ENCODE measurements at regions not wholly inside any gene's neighbourhood (a gene's known extent, or its start where the extent isn't known, plus 50 kb on each side); places are given as distances from the start of the nearest gene placed in this dataset.

- Histone ChIP-seq H3K4me3 (ENCODE audit: low read length) (no peak overlapping the region), H3K4me1 (ENCODE audit: control insufficient read depth, low read depth, low read length) (no peaks in the 10 kb centered on the region), H2AK5ac (ENCODE audit: low read length) (no peak overlapping the region), H3K4ac (ENCODE audit: low read depth, low read length) (no peak overlapping the region), H4K5ac (ENCODE audit: low read length) (no peak overlapping the region), H3K79me2 (ENCODE audit: control insufficient read depth, insufficient read depth, low read length) (no peaks in the 10 kb centered on the region), H3K27ac (ENCODE audit: low read depth, low read length) (no peak overlapping the region), H3K27me3 (ENCODE audit: insufficient read depth, low read length, poor library complexity) (no peaks in the 10 kb centered on the region), H3K18ac (ENCODE audit: low read length) (no peak overlapping the region), H3K23ac (ENCODE audit: low read length) (no peak overlapping the region), H3K56ac (ENCODE audit: low read length) (no peak overlapping the region), H3K4me2 (ENCODE audit: low read length) (no peak overlapping the region), H2BK5ac (ENCODE audit: low read length) (no peak overlapping the region), H4K8ac (ENCODE audit: low read depth, low read length) (no peak overlapping the region), H3K79me1 (ENCODE audit: low read length) (no peaks in the 10 kb centered on the region), H3K9ac (ENCODE audit: low read length) (no peak overlapping the region), H2BK120ac (ENCODE audit: low read depth, low read length) (no peak overlapping the region), H3K36me3 (ENCODE audit: control insufficient read depth, insufficient read depth, low read length) (no peaks in the 10 kb centered on the region), H2BK15ac (replicated peaks; ENCODE audit: low read depth) (no peak overlapping the region)
- no peak for DNase-seq
- no CpG with 5 or more reads among the region's 3 CpGs for WGBS (ENCODE audit: extremely low coverage, insufficient coverage, low lambda C conversion rate)
These were observed 344.2 kb downstream of the MTX2 start for GRCh38 chr2:176613323-176613987.

- no peaks in the 10 kb centered on the region for H3K79me2 ChIP-seq (ENCODE audit: control insufficient read depth, insufficient read depth, low read length)
- no peak overlapping the region for H3K4me2 ChIP-seq (ENCODE audit: low read length)
- no peak overlapping the region for H3K27ac ChIP-seq (ENCODE audit: low read depth, low read length)
- H3K36me3 ChIP-seq (ENCODE audit: control insufficient read depth, insufficient read depth, low read length), result no peaks in the 10 kb centered on the region
- H3K9ac ChIP-seq (ENCODE audit: low read length), result no peak overlapping the region
- H3K23ac ChIP-seq (ENCODE audit: low read length), result no peak overlapping the region
- H2BK5ac ChIP-seq (ENCODE audit: low read length), result no peak overlapping the region
- H3K4ac ChIP-seq (ENCODE audit: low read depth, low read length), result no peak overlapping the region
- no CpG with 5 or more reads among the region's 2 CpGs for WGBS (ENCODE audit: extremely low coverage, insufficient coverage, low lambda C conversion rate)
- H3K56ac ChIP-seq (ENCODE audit: low read length), result no peak overlapping the region
- no peaks in the 10 kb centered on the region for H3K79me1 ChIP-seq (ENCODE audit: low read length)
- H3K27me3 ChIP-seq (ENCODE audit: insufficient read depth, low read length, poor library complexity), result no peaks in the 10 kb centered on the region
- no peak overlapping the region for H3K18ac ChIP-seq (ENCODE audit: low read length)
- H2BK15ac ChIP-seq (replicated peaks; ENCODE audit: low read depth), result no peak overlapping the region
- H3K4me3 ChIP-seq (ENCODE audit: low read length), result no peak overlapping the region
- H3K4me1 ChIP-seq (ENCODE audit: control insufficient read depth, low read depth, low read length), result no peaks in the 10 kb centered on the region
- H2BK120ac ChIP-seq (ENCODE audit: low read depth, low read length), result no peak overlapping the region
- no peak overlapping the region for H4K5ac ChIP-seq (ENCODE audit: low read length)
- H4K8ac ChIP-seq (ENCODE audit: low read depth, low read length), result no peak overlapping the region
- peak; percentile 70 for DNase-seq
- no peak overlapping the region for H2AK5ac ChIP-seq (ENCODE audit: low read length)
These were observed 344.8 kb downstream of the MTX2 start for GRCh38 chr2:176614049-176614448.

- Histone ChIP-seq H3K27me3 (ENCODE audit: insufficient read depth, low read length, poor library complexity) (no peaks in the 10 kb centered on the region), H3K79me2 (ENCODE audit: control insufficient read depth, insufficient read depth, low read length) (no peaks in the 10 kb centered on the region), H2BK15ac (replicated peaks; ENCODE audit: low read depth) (no peak overlapping the region), H3K56ac (ENCODE audit: low read length) (no peak overlapping the region), H3K4me2 (ENCODE audit: low read length) (no peak overlapping the region), H3K23ac (ENCODE audit: low read length) (no peak overlapping the region), H3K18ac (ENCODE audit: low read length) (no peak overlapping the region), H2BK120ac (ENCODE audit: low read depth, low read length) (no peak overlapping the region), H2AK5ac (ENCODE audit: low read length) (no peak overlapping the region), H3K79me1 (ENCODE audit: low read length) (no peaks in the 10 kb centered on the region), H4K5ac (ENCODE audit: low read length) (no peak overlapping the region), H4K8ac (ENCODE audit: low read depth, low read length) (no peak overlapping the region), H3K27ac (ENCODE audit: low read depth, low read length) (no peak overlapping the region), H3K9ac (ENCODE audit: low read length) (no peak overlapping the region), H3K4me3 (ENCODE audit: low read length) (no peak overlapping the region), H3K4me1 (ENCODE audit: control insufficient read depth, low read depth, low read length) (no peaks in the 10 kb centered on the region), H3K36me3 (ENCODE audit: control insufficient read depth, insufficient read depth, low read length) (no peaks in the 10 kb centered on the region), H2BK5ac (ENCODE audit: low read length) (no peak overlapping the region), H3K4ac (ENCODE audit: low read depth, low read length) (no peak overlapping the region)
- DNase-seq, result no peak
- WGBS (ENCODE audit: extremely low coverage, insufficient coverage, low lambda C conversion rate), result no CpG with 5 or more reads among the region's 2 CpGs
These were observed 345.7 kb downstream of the MTX2 start for GRCh38 chr2:176614930-176615329.

GRCh38 chr2:176619504-176619903 is 350.3 kb downstream of the MTX2 start:
- DNase-seq, result no peak
- H2AK5ac ChIP-seq (ENCODE audit: low read length), result no peak overlapping the region
- H3K56ac ChIP-seq (ENCODE audit: low read length), result no peak overlapping the region
- no peak overlapping the region for H3K23ac ChIP-seq (ENCODE audit: low read length)
- WGBS (ENCODE audit: extremely low coverage, insufficient coverage, low lambda C conversion rate), result no CpG with 5 or more reads among the region's 6 CpGs
- H2BK120ac ChIP-seq (ENCODE audit: low read depth, low read length), result no peak overlapping the region
- H3K79me1 ChIP-seq (ENCODE audit: low read length), result no peaks in the 10 kb centered on the region
- H3K4me2 ChIP-seq (ENCODE audit: low read length), result no peak overlapping the region
- H3K4ac ChIP-seq (ENCODE audit: low read depth, low read length), result no peak overlapping the region
- no peak overlapping the region for H4K8ac ChIP-seq (ENCODE audit: low read depth, low read length)
- no peak overlapping the region for H3K4me3 ChIP-seq (ENCODE audit: low read length)
- H3K79me2 ChIP-seq (ENCODE audit: control insufficient read depth, insufficient read depth, low read length), result no peaks in the 10 kb centered on the region
- no peak overlapping the region for H2BK5ac ChIP-seq (ENCODE audit: low read length)
- no peak overlapping the region for H4K5ac ChIP-seq (ENCODE audit: low read length)
- H2BK15ac ChIP-seq (replicated peaks; ENCODE audit: low read depth), result no peak overlapping the region
- H3K36me3 ChIP-seq (ENCODE audit: control insufficient read depth, insufficient read depth, low read length), result no peaks in the 10 kb centered on the region
- H3K18ac ChIP-seq (ENCODE audit: low read length), result no peak overlapping the region
- H3K4me1 ChIP-seq (ENCODE audit: control insufficient read depth, low read depth, low read length), result no peaks in the 10 kb centered on the region
- no peaks in the 10 kb centered on the region for H3K27me3 ChIP-seq (ENCODE audit: insufficient read depth, low read length, poor library complexity)
- no peak overlapping the region for H3K9ac ChIP-seq (ENCODE audit: low read length)
- no peak overlapping the region for H3K27ac ChIP-seq (ENCODE audit: low read depth, low read length)

GRCh38 chr2:176621350-176621749 is 352.1 kb downstream of the MTX2 start:
- no peak overlapping the region for H3K9ac ChIP-seq (ENCODE audit: low read length)
- no CpG with 5 or more reads among the region's 7 CpGs for WGBS (ENCODE audit: extremely low coverage, insufficient coverage, low lambda C conversion rate)

GRCh38 chr2:176622792-176623191 is 353.6 kb downstream of the MTX2 start:
- no peak overlapping the region for H3K18ac ChIP-seq (ENCODE audit: low read length)
- H4K8ac ChIP-seq (ENCODE audit: low read depth, low read length), result no peak overlapping the region
- DNase-seq, result no peak
- no peak overlapping the region for H3K23ac ChIP-seq (ENCODE audit: low read length)
- no peak overlapping the region for H4K5ac ChIP-seq (ENCODE audit: low read length)
- H2BK15ac ChIP-seq (replicated peaks; ENCODE audit: low read depth), result no peak overlapping the region
- no peak overlapping the region for H2AK5ac ChIP-seq (ENCODE audit: low read length)
- H3K56ac ChIP-seq (ENCODE audit: low read length), result no peak overlapping the region
- no peak overlapping the region for H3K4ac ChIP-seq (ENCODE audit: low read depth, low read length)
- no peaks in the 10 kb centered on the region for H3K79me2 ChIP-seq (ENCODE audit: control insufficient read depth, insufficient read depth, low read length)
- H2BK120ac ChIP-seq (ENCODE audit: low read depth, low read length), result no peak overlapping the region
- H3K27ac ChIP-seq (ENCODE audit: low read depth, low read length), result no peak overlapping the region
- H3K4me1 ChIP-seq (ENCODE audit: control insufficient read depth, low read depth, low read length), result no peaks in the 10 kb centered on the region
- no peak overlapping the region for H3K4me3 ChIP-seq (ENCODE audit: low read length)
- H3K4me2 ChIP-seq (ENCODE audit: low read length), result no peak overlapping the region
- H3K79me1 ChIP-seq (ENCODE audit: low read length), result no peaks in the 10 kb centered on the region
- no CpG with 5 or more reads among the region's 4 CpGs for WGBS (ENCODE audit: extremely low coverage, insufficient coverage, low lambda C conversion rate)
- H3K27me3 ChIP-seq (ENCODE audit: insufficient read depth, low read length, poor library complexity), result no peaks in the 10 kb centered on the region
- H3K36me3 ChIP-seq (ENCODE audit: control insufficient read depth, insufficient read depth, low read length), result no peaks in the 10 kb centered on the region
- H3K9ac ChIP-seq (ENCODE audit: low read length), result no peak overlapping the region
- H2BK5ac ChIP-seq (ENCODE audit: low read length), result no peak overlapping the region

More at GRCh38 chr2:176621350-176621749, 352.1 kb downstream of the MTX2 start:
- no peak overlapping the region for H4K8ac ChIP-seq (ENCODE audit: low read depth, low read length)
- H2AK5ac ChIP-seq (ENCODE audit: low read length), result no peak overlapping the region
- H3K23ac ChIP-seq (ENCODE audit: low read length), result no peak overlapping the region
- H3K4me1 ChIP-seq (ENCODE audit: control insufficient read depth, low read depth, low read length), result no peaks in the 10 kb centered on the region
- H4K5ac ChIP-seq (ENCODE audit: low read length), result no peak overlapping the region
- H2BK5ac ChIP-seq (ENCODE audit: low read length), result no peak overlapping the region
- no peak overlapping the region for H3K27ac ChIP-seq (ENCODE audit: low read depth, low read length)
- DNase-seq, result no peak
- H3K56ac ChIP-seq (ENCODE audit: low read length), result no peak overlapping the region
- no peaks in the 10 kb centered on the region for H3K27me3 ChIP-seq (ENCODE audit: insufficient read depth, low read length, poor library complexity)
- no peak overlapping the region for H3K4ac ChIP-seq (ENCODE audit: low read depth, low read length)
- no peak overlapping the region for H2BK120ac ChIP-seq (ENCODE audit: low read depth, low read length)
- H2BK15ac ChIP-seq (replicated peaks; ENCODE audit: low read depth), result no peak overlapping the region
- H3K36me3 ChIP-seq (ENCODE audit: control insufficient read depth, insufficient read depth, low read length), result no peaks in the 10 kb centered on the region
- no peaks in the 10 kb centered on the region for H3K79me2 ChIP-seq (ENCODE audit: control insufficient read depth, insufficient read depth, low read length)
- no peaks in the 10 kb centered on the region for H3K79me1 ChIP-seq (ENCODE audit: low read length)
- no peak overlapping the region for H3K4me2 ChIP-seq (ENCODE audit: low read length)
- H3K4me3 ChIP-seq (ENCODE audit: low read length), result no peak overlapping the region
- H3K18ac ChIP-seq (ENCODE audit: low read length), result no peak overlapping the region
